K562 (cell line): ENCODE measurements at regions not wholly inside any gene's neighbourhood (a gene's known extent, or its start where the extent isn't known, plus 50 kb on each side); places are given as distances from the start of the nearest gene placed in this dataset.

Experiments used
- ATAC-seq: fragments of 200-7000 bp; cut with Tn5 transposase; 3 replicates; pipeline ENCODE4 v1.9.1; 2020; ENCODE audit warnings: moderate library complexity
- BruUV-seq: library from RNA; stranded (reverse); fragments of 400-500 nt; replicated peaks from 2 replicates; lab custom pipeline; 2021; lab: Mats Ljungman, UMichigan
- CTCF ChIA-PET: fragments of 300-600 bp; formaldehyde crosslinking; extraction: SDS; loops from one replicate; lab custom pipeline; 2021; ENCODE audit warnings: low intra/inter-chr PET ratio; lab: Yijun Ruan, JAX
- POLR2A ChIA-PET: fragments of 300-600, 350-650 bp; sonication (Branson Sonifier 250); formaldehyde crosslinking; extraction: SDS; loops from one replicate; lab custom pipeline; 2021; ENCODE audit warnings: antibody characterized with exemption, inconsistent platforms; lab: Yijun Ruan, JAX
- DNase-seq, 4 experiments: peaks; one replicate each; pipeline versions ENCODE4 v3.0.0 to v3.0.0-alpha.2; 2011 to 2018; ENCODE audit warnings: low spot score in 3 of 4, mixed read lengths in 3 of 4; ENCODE audit errors: extremely low read depth in 1 of 4
- FAIRE-seq: peaks from 2 replicates; lab custom pipeline; 2011; peaks lifted over from hg19 to GRCh38; lab: Jason Lieb, UNC
- H2AFZ ChIP-seq: 2 replicates; pipeline ENCODE4 v1.6.0; 2011; ENCODE audit warnings: low read depth, low read length, control low read depth, inconsistent platforms
- H3K27ac ChIP-seq: fragments of 200-600 bp; 3 replicates; pipeline ENCODE4 v1.8.0; 2011; ENCODE audit warnings: low read depth, mild to moderate bottlenecking, control low read depth, inconsistent platforms, low read length, moderate library complexity, mixed read lengths; ENCODE audit errors: extremely low read depth
- H3K27me3 ChIP-seq, 2 experiments: fragments of 300-600 bp in 1 of 2; 2 replicates in 1 of 2; 3 replicates in 1 of 2; pipeline versions ENCODE4 v1.6.0 to v1.8.0; 2011; ENCODE audit warnings: inconsistent platforms in 2 of 2, low read length in 2 of 2, mild to moderate bottlenecking in 1 of 2, mixed read lengths in 1 of 2, moderate library complexity in 1 of 2; ENCODE audit not compliant: control insufficient read depth in 2 of 2, insufficient read depth in 2 of 2
- H3K36me3 ChIP-seq: fragments of 300-600 bp; 3 replicates; pipeline ENCODE4 v1.8.0; 2011; ENCODE audit warnings: mild to moderate bottlenecking, low read length, inconsistent platforms; ENCODE audit not compliant: control insufficient read depth, insufficient read depth
- H3K4me1 ChIP-seq, 2 experiments: fragments of 200-600 bp in 1 of 2; replicated peaks in 1 of 2; 2 replicates in 1 of 2; 3 replicates in 1 of 2; pipeline versions ENCODE4 v1.5.1 to v1.8.0; 2011; ENCODE audit warnings: inconsistent platforms in 2 of 2, low read length in 2 of 2, mild to moderate bottlenecking in 1 of 2, mixed read lengths in 1 of 2, moderate library complexity in 1 of 2; ENCODE audit not compliant: control insufficient read depth in 2 of 2, insufficient read depth in 2 of 2
- H3K4me2 ChIP-seq: 2 replicates; pipeline ENCODE4 v1.6.1; 2011; ENCODE audit warnings: low read length, control low read depth, inconsistent platforms, mixed read lengths; ENCODE audit not compliant: insufficient read depth
- H3K4me3 ChIP-seq: fragments of 200-600 bp; sonication (generic), shearing (Covaris generic); 2 replicates; pipeline ENCODE4 v1.5.1; 2016; ENCODE audit warnings: control low read depth, inconsistent platforms
- H3K79me2 ChIP-seq: fragments of 200-600 bp; 3 replicates; pipeline ENCODE4 v1.8.0; 2011; ENCODE audit warnings: low read length, inconsistent platforms; ENCODE audit not compliant: control insufficient read depth, insufficient read depth
- H3K9ac ChIP-seq, 2 experiments: 2 replicates each; pipeline versions ENCODE4 v1.6.0 to v1.6.1; 2011; ENCODE audit warnings: low read depth in 2 of 2, low read length in 2 of 2, control low read depth in 1 of 2, inconsistent platforms in 1 of 2, mild to moderate bottlenecking in 1 of 2, mixed read lengths in 1 of 2; ENCODE audit not compliant: insufficient read depth in 1 of 2
- H3K9me1 ChIP-seq: one replicate; pipeline ENCODE4 v1.6.0; 2011; ENCODE audit warnings: inconsistent platforms, mild to moderate bottlenecking, low read length, moderate library complexity; ENCODE audit not compliant: control insufficient read depth, insufficient read depth
- H3K9me3 ChIP-seq: replicated peaks from 2 replicates; pipeline ENCODE4 v1.5.1; 2011; ENCODE audit warnings: low read depth, low read length, inconsistent platforms; ENCODE audit not compliant: control insufficient read depth, insufficient read depth
- H4K20me1 ChIP-seq: replicated peaks from 2 replicates; pipeline ENCODE4 v1.6.1; 2011; ENCODE audit warnings: low read length, inconsistent platforms, mixed read lengths; ENCODE audit not compliant: control insufficient read depth, insufficient read depth
- COPS2 ChIP-seq: fragments of 450-650 bp; conservative IDR thresholded peaks from 2 replicates; pipeline ENCODE4 v1.6.1; 2016; ENCODE audit warnings: mild to moderate bottlenecking, moderate library complexity
- HDAC1 ChIP-seq, 2 experiments: fragments of 450-650 bp; IDR thresholded peaks; 2 replicates each; pipeline ENCODE4 v1.6.1; 2016 to 2017; ENCODE audit warnings: inconsistent platforms in 1 of 2, mild to moderate bottlenecking in 1 of 2, moderate library complexity in 1 of 2
- PKNOX1 ChIP-seq: fragments of 450-650 bp; IDR thresholded peaks from 2 replicates; pipeline ENCODE4 v1.6.1; 2016
- REST ChIP-seq, 2 experiments: fragments of 450-650 bp; formaldehyde crosslinking in 1 of 2; IDR thresholded peaks; 2 replicates each; pipeline versions ENCODE4 v1.4.0 to v1.6.1; 2014 to 2020; ENCODE audit warnings: mild to moderate bottlenecking in 2 of 2, borderline replicate concordance in 1 of 2, low read depth in 1 of 2
- SMC3 ChIP-seq: conservative IDR thresholded peaks from 2 replicates; pipeline ENCODE4 v1.6.1; 2011; ENCODE audit warnings: low read depth, low read length, improper control_type of control experiment; ENCODE audit not compliant: insufficient read depth
- THRAP3 ChIP-seq: fragments of 450-650 bp; IDR thresholded peaks from 2 replicates; pipeline ENCODE4 v1.6.1; 2016; ENCODE audit warnings: mild to moderate bottlenecking, inconsistent platforms, borderline replicate concordance
- ZNF518B ChIP-seq: fragments of 250-450 bp; sonication (Bioruptor Pico); IDR thresholded peaks from 2 replicates; pipeline ENCODE4 v1.5.0; 2021; ENCODE audit warnings: mild to moderate bottlenecking, moderate library complexity
- WGBS: fragments of 100-300 bp; shearing (Covaris generic); methylation state at CpG from one replicate; pipeline ENCODE4 v1.1.6; 2016; ENCODE audit warnings: low coverage, mixed read lengths; ENCODE audit not compliant: insufficient coverage; ENCODE audit errors: missing lambda C conversion rate; 5-methylcytosine and 5-hydroxymethylcytosine counted together
- in situ Hi-C: fragments of 300-500 bp; cut with MboI; formaldehyde crosslinking; loops from 4 replicates; pipeline ENCODE4 v1.15.0; 2018; ENCODE audit warnings: inconsistent platforms, mixed read lengths
- intact Hi-C: fragments of 100-400 bp; cut with micrococcal nuclease; formaldehyde crosslinking; loops from 2 replicates; pipeline ENCODE4 v1.14.2; 2022

GRCh38 chr6:112774319-112774718 lies 427.2 kb downstream of the RFPL4B start (continued):
- TF ChIP-seq PKNOX1 (no peak), ZNF518B (no peak), THRAP3 (no peak)

GRCh38 chr6:112780498-112781096 lies 433.5 kb downstream of the RFPL4B start:
- no TSS peak for BruUV-seq
- Histone ChIP-seq H4K20me1 (no peaks in the 10 kb centered on the region), H3K9ac (no peak overlapping the region), H3K4me3 (no peak overlapping the region), H3K9me1 (no peaks in the 10 kb centered on the region), H3K4me2 (no peak overlapping the region), H3K79me2 (no peaks in the 10 kb centered on the region), H3K4me1 (no peaks in the 10 kb centered on the region), H3K27me3 (no peaks in the 10 kb centered on the region), H3K27ac (no peak overlapping the region), H3K36me3 (no peaks in the 10 kb centered on the region), H2AFZ (no peak overlapping the region), H3K9me3 (no peaks in the 10 kb centered on the region)
- under 1% methylated on average over 8 of the region's 9 CpGs for WGBS
- in situ Hi-C loops = no loop called here
- FAIRE-seq (no peak), DNase-seq (peak; percentile 61 to 79 (median 66)), ATAC-seq (peak; percentile 89)
- ChIA-PET CTCF (interaction anchor here (0.8 to 1.2 kb wide), 2 partner anchors 1154 to 1155 kb away, joined by 3 to 5 read pairs; no protein-coding TSS in a partner anchor), POLR2A (no interaction called here)
- intact Hi-C loops = loop anchor here (1.0 to 2.0 kb wide), 5 partner anchors 98 to 1156 kb away; no protein-coding TSS in a partner anchor
- TF ChIP-seq COPS2 = no peak
- TF ChIP-seq HDAC1 (IDR thresholded peaks at IDR 0.05) = no peak
- TF ChIP-seq REST (IDR thresholded peaks at IDR 0.05; ENCODE audit: borderline replicate concordance) = peak; percentile 70
- TF ChIP-seq REST (CRISPR knock-in tag; IDR thresholded peaks at IDR 0.05; ENCODE audit: low read depth) = no peak
- peak; percentile 54; the same call in 1 of the 2 replicates for TF ChIP-seq SMC3
